Keratinocyte (primary cell): ENCODE measurements at regions not wholly inside any gene's neighbourhood (a gene's known extent, or its start where the extent isn't known, plus 50 kb on each side); places are given as distances from the start of the nearest gene placed in this dataset.

Source experiments
- DNase-seq: peaks from one replicate; pipeline ENCODE4 v3.0.0-alpha.2; 2011; ENCODE audit warnings: low read depth, missing footprints, low spot score
- FAIRE-seq: peaks from 2 replicates; lab custom pipeline; 2011; peaks lifted over from hg19 to GRCh38; lab: Jason Lieb, UNC
- H2AFZ ChIP-seq: 2 replicates; pipeline ENCODE4 v1.6.0; 2012; ENCODE audit warnings: low read length, control low read depth, inconsistent platforms; ENCODE audit not compliant: control insufficient read depth
- H3K27ac ChIP-seq: 2 replicates; pipeline ENCODE4 v1.5.1; 2011; ENCODE audit warnings: low read length; ENCODE audit not compliant: control insufficient read depth, insufficient read depth
- H3K27me3 ChIP-seq: 3 replicates; pipeline ENCODE4 v1.6.0; 2011; ENCODE audit warnings: low read length; ENCODE audit not compliant: control insufficient read depth, insufficient read depth; ENCODE audit errors: extremely low read depth
- H3K36me3 ChIP-seq, 2 experiments: 2 replicates in 1 of 2; 3 replicates in 1 of 2; pipeline ENCODE4 v1.5.1; 2011; ENCODE audit warnings: low read length in 2 of 2, mild to moderate bottlenecking in 1 of 2; ENCODE audit not compliant: control insufficient read depth in 2 of 2, insufficient read depth in 2 of 2; ENCODE audit errors: extremely low read depth in 1 of 2
- H3K4me1 ChIP-seq: 3 replicates; pipeline ENCODE4 v1.5.1; 2011; ENCODE audit warnings: low read length; ENCODE audit not compliant: control insufficient read depth, insufficient read depth; ENCODE audit errors: extremely low read depth
- H3K4me2 ChIP-seq: 3 replicates; pipeline ENCODE4 v1.6.0; 2011; ENCODE audit warnings: low read depth, low read length; ENCODE audit not compliant: control insufficient read depth, insufficient read depth; ENCODE audit errors: extremely low read depth
- H3K4me3 ChIP-seq, 3 experiments: fragments of 200-600 bp in 1 of 3; sonication (generic) in 1 of 3; 2 replicates in 2 of 3; 3 replicates in 1 of 3; pipeline ENCODE4 v1.5.1; 2011 to 2016; ENCODE audit warnings: low read length in 3 of 3, mild to moderate bottlenecking in 3 of 3, control low read depth in 2 of 3, inconsistent platforms in 1 of 3, low read depth in 1 of 3, mixed read lengths in 1 of 3, mixed run types in 1 of 3, moderate library complexity in 1 of 3; ENCODE audit not compliant: control insufficient read depth in 2 of 3, insufficient read depth in 2 of 3; ENCODE audit errors: extremely low read depth in 1 of 3
- H3K79me2 ChIP-seq: 2 replicates; pipeline ENCODE4 v1.6.0; 2012; ENCODE audit warnings: low read length; ENCODE audit not compliant: control insufficient read depth, insufficient read depth
- H3K9ac ChIP-seq: 3 replicates; pipeline ENCODE4 v1.6.0; 2011; ENCODE audit warnings: low read length; ENCODE audit not compliant: control insufficient read depth, insufficient read depth; ENCODE audit errors: extremely low read depth
- H3K9me1 ChIP-seq: 3 replicates; pipeline ENCODE4 v1.6.0; 2011; ENCODE audit warnings: low read length; ENCODE audit not compliant: control insufficient read depth, insufficient read depth; ENCODE audit errors: extremely low read depth
- H3K9me3 ChIP-seq: 2 replicates; pipeline ENCODE4 v1.5.1; 2012; ENCODE audit warnings: low read depth, low read length; ENCODE audit not compliant: control insufficient read depth
- H4K20me1 ChIP-seq: 3 replicates; pipeline ENCODE4 v1.6.0; 2011; ENCODE audit warnings: low read length; ENCODE audit not compliant: control insufficient read depth, insufficient read depth; ENCODE audit errors: extremely low read depth
- EZH2 ChIP-seq: IDR thresholded peaks from one replicate; pipeline ENCODE4 v1.6.1; 2012; ENCODE audit warnings: inconsistent platforms, mild to moderate bottlenecking, low read length, moderate library complexity
- dilution Hi-C: fragments of 300-500 bp; cut with MboI; formaldehyde crosslinking; loops from one replicate; pipeline ENCODE4 v1.7.0; 2020; ENCODE audit warnings: low sequenced_read_pairs; ENCODE audit not compliant: extremely low pct_ligation_motif_present
- TF ChIP-seq, protein P1 (sequence below), 3 experiments: IDR thresholded peaks in 1 of 3; conservative IDR thresholded peaks in 1 of 3; optimal IDR thresholded peaks in 1 of 3; 2 replicates in 2 of 3; 3 replicates in 1 of 3; pipeline versions ENCODE3 to v1.5.1; 2011; ENCODE audit warnings: low read length in 3 of 3, mild to moderate bottlenecking in 3 of 3, moderate library complexity in 2 of 3, control low read depth in 1 of 3, inconsistent platforms in 1 of 3; ENCODE audit not compliant: insufficient read depth in 2 of 3; ENCODE audit errors: extremely low read depth in 1 of 3

DNA sequence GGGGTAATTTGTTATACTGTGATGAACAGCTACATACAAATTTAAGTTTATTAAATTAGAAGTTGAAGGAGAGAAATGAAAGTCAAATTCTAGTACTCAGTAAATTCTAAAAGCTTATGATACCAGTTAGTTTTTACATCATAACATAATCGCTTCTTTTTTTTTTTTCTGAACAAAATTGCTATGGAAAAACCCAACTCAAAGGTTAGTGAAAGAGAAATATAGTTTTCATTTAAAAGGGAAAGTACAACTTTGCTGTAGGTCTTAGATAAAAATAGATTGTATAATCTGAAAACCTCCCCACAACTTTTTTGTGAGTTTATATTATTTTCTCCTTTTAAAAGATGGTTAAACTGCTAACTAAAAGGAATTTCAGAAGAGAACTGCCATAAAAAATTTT lies 53.7 kb upstream of the LRRK2 start:
- Histone ChIP-seq H4K20me1 (no peaks in the 10 kb centered on the region), H3K9me3 (no peaks in the 10 kb centered on the region), H3K4me3 (no peak overlapping the region), H3K79me2 (no peaks in the 10 kb centered on the region), H3K4me2 (no peak overlapping the region), H3K4me1 (no peaks in the 10 kb centered on the region), H3K9ac (no peak overlapping the region), H3K36me3 (no peaks in the 10 kb centered on the region), H3K27me3 (no peaks in the 10 kb centered on the region), H3K9me1 (no peaks in the 10 kb centered on the region), H3K27ac (no peak overlapping the region), H2AFZ (no peak overlapping the region)
- FAIRE-seq (no peak), DNase-seq (no peak)
- dilution Hi-C loops: no loop called here
- TF ChIP-seq EZH2: no peak
- TF ChIP-seq, protein P1, sequence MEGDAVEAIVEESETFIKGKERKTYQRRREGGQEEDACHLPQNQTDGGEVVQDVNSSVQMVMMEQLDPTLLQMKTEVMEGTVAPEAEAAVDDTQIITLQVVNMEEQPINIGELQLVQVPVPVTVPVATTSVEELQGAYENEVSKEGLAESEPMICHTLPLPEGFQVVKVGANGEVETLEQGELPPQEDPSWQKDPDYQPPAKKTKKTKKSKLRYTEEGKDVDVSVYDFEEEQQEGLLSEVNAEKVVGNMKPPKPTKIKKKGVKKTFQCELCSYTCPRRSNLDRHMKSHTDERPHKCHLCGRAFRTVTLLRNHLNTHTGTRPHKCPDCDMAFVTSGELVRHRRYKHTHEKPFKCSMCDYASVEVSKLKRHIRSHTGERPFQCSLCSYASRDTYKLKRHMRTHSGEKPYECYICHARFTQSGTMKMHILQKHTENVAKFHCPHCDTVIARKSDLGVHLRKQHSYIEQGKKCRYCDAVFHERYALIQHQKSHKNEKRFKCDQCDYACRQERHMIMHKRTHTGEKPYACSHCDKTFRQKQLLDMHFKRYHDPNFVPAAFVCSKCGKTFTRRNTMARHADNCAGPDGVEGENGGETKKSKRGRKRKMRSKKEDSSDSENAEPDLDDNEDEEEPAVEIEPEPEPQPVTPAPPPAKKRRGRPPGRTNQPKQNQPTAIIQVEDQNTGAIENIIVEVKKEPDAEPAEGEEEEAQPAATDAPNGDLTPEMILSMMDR (optimal IDR thresholded peaks at IDR 0.05 in 1 of 3, IDR thresholded peaks at IDR 0.05 in 1 of 3, conservative IDR thresholded peaks at IDR 0.05 in 1 of 3; ENCODE audit: extremely low read depth in 1 of 3, insufficient read depth in 2 of 3, low read length in 3 of 3): no peak

DNA sequence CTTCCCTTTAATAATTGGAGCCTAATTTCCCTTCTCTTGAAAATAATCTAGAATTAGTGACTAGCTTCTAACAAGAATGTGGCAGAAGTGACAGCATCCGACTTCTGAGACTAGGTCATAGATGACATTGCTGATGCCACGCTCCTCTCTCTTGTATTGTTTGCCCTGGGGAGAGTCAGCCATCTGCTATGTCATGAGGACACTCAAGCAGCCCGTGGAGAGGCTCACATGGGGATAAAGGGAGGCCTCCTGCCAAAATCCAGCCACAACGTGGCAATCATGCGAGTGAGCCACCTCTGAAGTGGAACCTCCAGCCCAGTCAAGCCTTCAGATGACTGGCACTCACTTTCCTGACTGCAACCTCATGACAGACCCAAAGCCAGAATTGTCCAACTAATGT lies 54.2 kb upstream of the LRRK2 start:
- DNase-seq (no peak), FAIRE-seq (no peak)
- no peaks in the 10 kb centered on the region for H4K20me1 ChIP-seq
- no peaks in the 10 kb centered on the region for H3K79me2 ChIP-seq
- no peak overlapping the region for H3K4me2 ChIP-seq
- H3K9ac ChIP-seq: no peak overlapping the region
- no peak overlapping the region for H3K4me3 ChIP-seq
- no peaks in the 10 kb centered on the region for H3K4me1 ChIP-seq
- no peaks in the 10 kb centered on the region for H3K9me3 ChIP-seq
- no peaks in the 10 kb centered on the region for H3K9me1 ChIP-seq
- no peaks in the 10 kb centered on the region for H3K36me3 ChIP-seq
- no peak overlapping the region for H3K27ac ChIP-seq
- dilution Hi-C loops: no loop called here
- H3K27me3 ChIP-seq: no peaks in the 10 kb centered on the region
- TF ChIP-seq, protein P1 (optimal IDR thresholded peaks at IDR 0.05 in 1 of 3, IDR thresholded peaks at IDR 0.05 in 1 of 3, conservative IDR thresholded peaks at IDR 0.05 in 1 of 3; ENCODE audit: extremely low read depth in 1 of 3, insufficient read depth in 2 of 3, low read length in 3 of 3): no peak
- TF ChIP-seq EZH2: no peak
- H2AFZ ChIP-seq: no peak overlapping the region
